Endothelial cell (in vitro differentiated cells): ENCODE measurements at regions not wholly inside any gene's neighbourhood (a gene's known extent, or its start where the extent isn't known, plus 50 kb on each side); places are given as distances from the start of the nearest gene placed in this dataset.

ENCODE experiments used
- DNase-seq: peaks from one replicate; pipeline ENCODE4 v3.0.0; 2021; ENCODE audit warnings: low spot score
- H3K27ac Mint-ChIP-seq: one replicate; pipeline ENCODE4 v1.8.0; 2021; ENCODE audit warnings: mixed read lengths, inconsistent platforms; ENCODE audit not compliant: unreplicated experiment
- H3K27me3 Mint-ChIP-seq: one replicate; pipeline ENCODE4 v1.8.0; 2021; ENCODE audit warnings: mild to moderate bottlenecking, moderate library complexity, mixed read lengths, inconsistent platforms; ENCODE audit not compliant: unreplicated experiment
- H3K36me3 Mint-ChIP-seq: one replicate; pipeline ENCODE4 v1.8.0; 2021; ENCODE audit warnings: mild to moderate bottlenecking, low read depth, mixed read lengths, inconsistent platforms; ENCODE audit not compliant: unreplicated experiment
- H3K4me1 Mint-ChIP-seq: one replicate; pipeline ENCODE4 v1.8.0; 2021; ENCODE audit warnings: mild to moderate bottlenecking, mixed read lengths, inconsistent platforms; ENCODE audit not compliant: unreplicated experiment
- H3K4me3 Mint-ChIP-seq: one replicate; pipeline ENCODE4 v1.8.0; 2021; ENCODE audit warnings: mild to moderate bottlenecking, mixed read lengths, inconsistent platforms; ENCODE audit not compliant: unreplicated experiment
- H3K9me3 Mint-ChIP-seq: one replicate; pipeline ENCODE4 v1.8.0; 2021; ENCODE audit warnings: mixed read lengths, inconsistent platforms; ENCODE audit not compliant: unreplicated experiment
- CTCF ChIP-seq: fragments of 200-600 bp; sonication (generic); IDR thresholded peaks from one replicate; pipeline ENCODE4 v1.5.0; 2021; ENCODE audit warnings: antibody characterized with exemption; ENCODE audit not compliant: unreplicated experiment

GRCh38 chr5:167283691-167284090 lies 1007.8 kb upstream of the WWC1 start:
- no peaks in the 10 kb centered on the region for H3K9me3 Mint-ChIP-seq
- H3K4me3 Mint-ChIP-seq = no peak overlapping the region
- no peak for TF ChIP-seq CTCF
- H3K27ac Mint-ChIP-seq = no peak overlapping the region
- DNase-seq = no peak
- H3K36me3 Mint-ChIP-seq = no peaks in the 10 kb centered on the region
- H3K27me3 Mint-ChIP-seq = no peaks in the 10 kb centered on the region
- H3K4me1 Mint-ChIP-seq = no peaks in the 10 kb centered on the region

- H3K4me1 Mint-ChIP-seq = no peaks in the 10 kb centered on the region
- no peaks in the 10 kb centered on the region for H3K36me3 Mint-ChIP-seq
- no peak for TF ChIP-seq CTCF
- H3K27me3 Mint-ChIP-seq = no peaks in the 10 kb centered on the region
- no peaks in the 10 kb centered on the region for H3K9me3 Mint-ChIP-seq
- DNase-seq = no peak
- no peak overlapping the region for H3K27ac Mint-ChIP-seq
- no peak overlapping the region for H3K4me3 Mint-ChIP-seq
Measured at GRCh38 chr5:167284222-167284890, 1007.1 kb upstream of the WWC1 start.

- Mint-ChIP-seq H3K4me3 (no peak overlapping the region), H3K9me3 (no peaks in the 10 kb centered on the region), H3K36me3 (no peaks in the 10 kb centered on the region), H3K27me3 (no peaks in the 10 kb centered on the region), H3K4me1 (no peaks in the 10 kb centered on the region), H3K27ac (no peak overlapping the region)
- no peak for TF ChIP-seq CTCF
- no peak for DNase-seq
Measured at GRCh38 chr5:167285591-167285990, 1005.9 kb upstream of the WWC1 start.

GRCh38 chr5:167286891-167287290 lies 1004.6 kb upstream of the WWC1 start:
- no peaks in the 10 kb centered on the region for H3K27me3 Mint-ChIP-seq
- H3K9me3 Mint-ChIP-seq = no peaks in the 10 kb centered on the region
- H3K36me3 Mint-ChIP-seq = no peaks in the 10 kb centered on the region
- H3K27ac Mint-ChIP-seq = no peak overlapping the region
- H3K4me3 Mint-ChIP-seq = no peak overlapping the region
- no peak for TF ChIP-seq CTCF
- no peaks in the 10 kb centered on the region for H3K4me1 Mint-ChIP-seq
- no peak for DNase-seq

- Mint-ChIP-seq H3K27ac (no peak overlapping the region), H3K9me3 (no peaks in the 10 kb centered on the region), H3K4me3 (no peak overlapping the region), H3K4me1 (peaks cover 11% of the 10 kb centered on the region), H3K27me3 (no peaks in the 10 kb centered on the region), H3K36me3 (no peaks in the 10 kb centered on the region)
- no peak for DNase-seq
- no peak for TF ChIP-seq CTCF
Measured at GRCh38 chr5:167290478-167290877, 1001.0 kb upstream of the WWC1 start.
